Endothelial cell of umbilical vein (primary cell): ENCODE measurements at regions not wholly inside any gene's neighbourhood (a gene's known extent, or its start where the extent isn't known, plus 50 kb on each side); places are given as distances from the start of the nearest gene placed in this dataset.

Experiments used
- BruUV-seq: library from RNA; stranded (reverse); fragments of 400-500 nt; replicated peaks from 2 replicates; lab custom pipeline; 2021; lab: Mats Ljungman, UMichigan
- CTCF ChIA-PET: fragments of 300-600, 350-600 bp; sonication (Branson Sonifier 250); formaldehyde crosslinking; loops from one replicate; lab custom pipeline; 2021; ENCODE audit warnings: antibody characterized with exemption, inconsistent platforms; lab: Charles Lee
- POLR2A ChIA-PET: fragments of 300-600, 350-600 bp; sonication (Branson Sonifier 250); formaldehyde crosslinking; loops from one replicate; lab custom pipeline; 2021; ENCODE audit warnings: antibody characterized with exemption, inconsistent platforms; lab: Charles Lee
- DNase-seq: peaks from one replicate; pipeline ENCODE4 v3.0.0-alpha.2; 2011; ENCODE audit warnings: low read depth, low spot score
- FAIRE-seq: peaks from 2 replicates; lab custom pipeline; 2011; peaks lifted over from hg19 to GRCh38; lab: Jason Lieb, UNC
- H2AFZ ChIP-seq: 2 replicates; pipeline ENCODE4 v1.6.0; 2012; ENCODE audit warnings: low read depth, low read length, control low read depth, inconsistent platforms
- H3K27ac ChIP-seq: 2 replicates; pipeline ENCODE4 v1.5.1; 2011; ENCODE audit warnings: low read depth, mild to moderate bottlenecking, control low read depth, low read length, moderate library complexity; ENCODE audit not compliant: insufficient read depth
- H3K27me3 ChIP-seq, 2 experiments: 2 replicates each; pipeline versions ENCODE4 v1.6.0 to v1.6.1; 2011; ENCODE audit warnings: low read length in 2 of 2, mixed read lengths in 1 of 2; ENCODE audit not compliant: control insufficient read depth in 2 of 2, insufficient read depth in 2 of 2
- H3K36me3 ChIP-seq, 2 experiments: 2 replicates in 1 of 2; 3 replicates in 1 of 2; pipeline ENCODE4 v1.5.1; 2011; ENCODE audit warnings: low read length in 2 of 2, mild to moderate bottlenecking in 1 of 2, moderate library complexity in 1 of 2; ENCODE audit not compliant: control insufficient read depth in 2 of 2, insufficient read depth in 2 of 2; ENCODE audit errors: extremely low read depth in 1 of 2
- H3K4me1 ChIP-seq: 3 replicates; pipeline ENCODE4 v1.5.1; 2011; ENCODE audit warnings: mild to moderate bottlenecking, low read length; ENCODE audit not compliant: control insufficient read depth, insufficient read depth; ENCODE audit errors: extremely low read depth
- H3K4me2 ChIP-seq: 2 replicates; pipeline ENCODE4 v1.6.1; 2011; ENCODE audit warnings: low read length, control low read depth, mixed read lengths; ENCODE audit not compliant: insufficient read depth
- H3K4me3 ChIP-seq, 3 experiments: fragments of 200-600 bp in 1 of 3; sonication (generic), shearing (Covaris generic) in 1 of 3; replicated peaks in 1 of 3; 2 replicates each; pipeline ENCODE4 v1.5.1; 2011 to 2016; ENCODE audit warnings: control low read depth in 3 of 3, low read length in 3 of 3, mild to moderate bottlenecking in 2 of 3, inconsistent platforms in 1 of 3, low read depth in 1 of 3, moderate library complexity in 1 of 3; ENCODE audit not compliant: insufficient read depth in 1 of 3
- H3K79me2 ChIP-seq: 2 replicates; pipeline ENCODE4 v1.6.0; 2012; ENCODE audit warnings: low read length, inconsistent platforms; ENCODE audit not compliant: control insufficient read depth, insufficient read depth
- H3K9ac ChIP-seq: replicated peaks from 2 replicates; pipeline ENCODE3; 2011; ENCODE audit warnings: low read length, control low read depth; ENCODE audit not compliant: insufficient read depth; ENCODE audit errors: extremely low read depth
- H3K9me1 ChIP-seq: replicated peaks from 3 replicates; pipeline ENCODE4 v1.6.0; 2011; ENCODE audit warnings: mild to moderate bottlenecking, low read length; ENCODE audit not compliant: control insufficient read depth, insufficient read depth; ENCODE audit errors: extremely low read depth
- H3K9me3 ChIP-seq: replicated peaks from 2 replicates; pipeline ENCODE4 v1.5.1; 2012; ENCODE audit warnings: low read length, inconsistent platforms; ENCODE audit not compliant: control insufficient read depth, insufficient read depth
- H4K20me1 ChIP-seq: replicated peaks from 2 replicates; pipeline ENCODE3; 2011; ENCODE audit warnings: mild to moderate bottlenecking, low read length; ENCODE audit not compliant: control insufficient read depth, insufficient read depth; ENCODE audit errors: extremely low read depth
- FOS ChIP-seq: IDR thresholded peaks from 2 replicates; pipeline ENCODE4 v1.6.1; 2011; ENCODE audit warnings: mild to moderate bottlenecking, low read length, moderate library complexity, borderline replicate concordance; ENCODE audit not compliant: insufficient read depth
- GATA2 ChIP-seq: IDR thresholded peaks from 2 replicates; pipeline ENCODE4 v1.7.0; 2011; ENCODE audit warnings: low read depth, mild to moderate bottlenecking, moderate library complexity, mixed read lengths, low read length; ENCODE audit not compliant: insufficient read length, insufficient read depth
- JUN ChIP-seq: IDR thresholded peaks from 2 replicates; pipeline ENCODE4 v1.6.1; 2011; ENCODE audit warnings: borderline replicate concordance, low read depth; ENCODE audit not compliant: insufficient read length, insufficient read depth
- POLR2A ChIP-seq: IDR thresholded peaks from 2 replicates; pipeline ENCODE4 v1.6.1; 2012; ENCODE audit warnings: low read depth, mild to moderate bottlenecking, control low read depth, low read length
- POLR2AphosphoS5 ChIP-seq: IDR thresholded peaks from 2 replicates; pipeline ENCODE4 v1.6.1; 2012; ENCODE audit warnings: low read depth, mild to moderate bottlenecking, control low read depth, low read length, moderate library complexity; ENCODE audit not compliant: insufficient read depth
- dilution Hi-C: fragments of 300-500 bp; cut with MboI; formaldehyde crosslinking; loops from one replicate; pipeline ENCODE4 v1.15.0; 2019; ENCODE audit warnings: low sequenced_read_pairs; ENCODE audit not compliant: extremely low pct_ligation_motif_present
- intact Hi-C: fragments of 100-400 bp; cut with micrococcal nuclease; formaldehyde crosslinking; loops from one replicate; pipeline ENCODE4 v1.10.0; 2022
- TF ChIP-seq, protein P1 (sequence below): IDR thresholded peaks from 2 replicates; pipeline ENCODE4 v1.6.1; 2011; ENCODE audit not compliant: insufficient read depth, insufficient read length
- TF ChIP-seq, protein P2 (sequence below), 2 donors: IDR thresholded peaks; 1 replicate in 1 of 2; 2 replicates in 1 of 2; pipeline ENCODE4 v1.5.1; 2011; ENCODE audit warnings: low read length in 2 of 2, mild to moderate bottlenecking in 2 of 2, moderate library complexity in 2 of 2, control low read depth in 1 of 2, inconsistent platforms in 1 of 2, low read depth in 1 of 2; ENCODE audit not compliant: insufficient read depth in 1 of 2; ENCODE audit errors: extremely low read depth in 1 of 2

DNA sequence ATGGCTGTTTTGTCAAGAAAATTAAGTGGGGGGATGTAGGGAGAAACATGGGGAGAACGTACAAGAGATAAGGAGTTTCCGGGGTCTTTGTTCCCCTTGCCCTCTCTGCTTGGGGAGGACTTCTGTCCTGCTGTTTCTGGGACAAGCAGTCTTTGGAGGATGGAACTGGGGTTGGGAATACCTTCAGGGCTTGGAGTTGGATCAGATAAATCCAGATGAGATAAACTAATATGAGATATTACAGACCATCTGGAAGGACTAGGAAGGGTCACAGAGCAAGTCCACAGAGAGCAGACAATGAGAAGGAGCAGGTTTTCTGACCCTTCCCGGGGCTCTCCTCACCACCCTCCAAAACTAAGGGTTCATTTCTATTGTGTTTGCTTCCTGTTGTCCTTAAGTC is 237.5 kb downstream of the TSHZ3 start:
- no TSS peak for BruUV-seq
- H3K27me3 ChIP-seq: no peaks in the 10 kb centered on the region
- H3K4me3 ChIP-seq: no peak overlapping the region
- no peaks in the 10 kb centered on the region for H3K4me1 ChIP-seq
- no peak for DNase-seq
- no peak overlapping the region for H2AFZ ChIP-seq
- H3K9me3 ChIP-seq: peaks cover 2% of the 10 kb centered on the region
- no peaks in the 10 kb centered on the region for H3K9me1 ChIP-seq
- H3K27ac ChIP-seq: no peak overlapping the region
- ChIA-PET POLR2A (no interaction called here), CTCF (no interaction called here)
- H3K36me3 ChIP-seq: no peaks in the 10 kb centered on the region
- no peak for TF ChIP-seq JUN
- no peak for TF ChIP-seq GATA2
- TF ChIP-seq, protein P1, sequence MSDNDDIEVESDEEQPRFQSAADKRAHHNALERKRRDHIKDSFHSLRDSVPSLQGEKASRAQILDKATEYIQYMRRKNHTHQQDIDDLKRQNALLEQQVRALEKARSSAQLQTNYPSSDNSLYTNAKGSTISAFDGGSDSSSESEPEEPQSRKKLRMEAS: no peak
- TF ChIP-seq FOS: no peak
- no peak for TF ChIP-seq POLR2A
- TF ChIP-seq, protein P2, sequence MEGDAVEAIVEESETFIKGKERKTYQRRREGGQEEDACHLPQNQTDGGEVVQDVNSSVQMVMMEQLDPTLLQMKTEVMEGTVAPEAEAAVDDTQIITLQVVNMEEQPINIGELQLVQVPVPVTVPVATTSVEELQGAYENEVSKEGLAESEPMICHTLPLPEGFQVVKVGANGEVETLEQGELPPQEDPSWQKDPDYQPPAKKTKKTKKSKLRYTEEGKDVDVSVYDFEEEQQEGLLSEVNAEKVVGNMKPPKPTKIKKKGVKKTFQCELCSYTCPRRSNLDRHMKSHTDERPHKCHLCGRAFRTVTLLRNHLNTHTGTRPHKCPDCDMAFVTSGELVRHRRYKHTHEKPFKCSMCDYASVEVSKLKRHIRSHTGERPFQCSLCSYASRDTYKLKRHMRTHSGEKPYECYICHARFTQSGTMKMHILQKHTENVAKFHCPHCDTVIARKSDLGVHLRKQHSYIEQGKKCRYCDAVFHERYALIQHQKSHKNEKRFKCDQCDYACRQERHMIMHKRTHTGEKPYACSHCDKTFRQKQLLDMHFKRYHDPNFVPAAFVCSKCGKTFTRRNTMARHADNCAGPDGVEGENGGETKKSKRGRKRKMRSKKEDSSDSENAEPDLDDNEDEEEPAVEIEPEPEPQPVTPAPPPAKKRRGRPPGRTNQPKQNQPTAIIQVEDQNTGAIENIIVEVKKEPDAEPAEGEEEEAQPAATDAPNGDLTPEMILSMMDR (IDR thresholded peaks at IDR 0.05; ENCODE audit: extremely low read depth in 1 of 2, insufficient read depth in 1 of 2, low read depth in 1 of 2, low read length in 2 of 2): no peak
- no peaks in the 10 kb centered on the region for H3K79me2 ChIP-seq
- no peak overlapping the region for H3K4me2 ChIP-seq
- no peaks in the 10 kb centered on the region for H4K20me1 ChIP-seq
- intact Hi-C loops (no loop called here), dilution Hi-C loops (no loop called here)
- H3K9ac ChIP-seq: no peak overlapping the region
- FAIRE-seq: no peak

DNA sequence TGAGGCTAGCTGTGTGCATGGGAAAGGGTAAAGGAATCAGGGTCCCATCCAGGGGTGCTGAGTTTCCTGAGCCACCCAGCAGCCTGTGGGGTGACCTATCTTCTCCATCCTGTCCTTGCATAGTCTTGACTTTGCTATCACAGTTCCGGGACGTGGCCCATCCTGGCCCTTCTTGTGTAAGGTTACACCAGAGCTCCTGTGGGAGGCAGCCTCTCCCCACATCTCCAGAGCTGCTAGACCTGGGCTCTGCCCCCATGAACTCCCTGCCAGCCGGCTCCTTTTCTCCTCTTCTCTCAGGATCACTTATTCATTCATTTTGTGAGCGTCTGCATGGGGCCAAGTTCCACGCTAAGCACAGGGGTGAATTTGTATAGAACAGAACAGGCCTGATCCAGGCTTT is 238.9 kb downstream of the TSHZ3 start:
- no peak for DNase-seq
- intact Hi-C loops (no loop called here), dilution Hi-C loops (no loop called here)
- Histone ChIP-seq H3K27me3 (no peaks in the 10 kb centered on the region), H4K20me1 (no peaks in the 10 kb centered on the region), H3K9ac (no peak overlapping the region), H3K4me1 (no peaks in the 10 kb centered on the region), H3K79me2 (no peaks in the 10 kb centered on the region), H3K4me2 (no peak overlapping the region), H3K9me1 (no peaks in the 10 kb centered on the region), H3K9me3 (peaks cover 2% of the 10 kb centered on the region), H3K36me3 (no peaks in the 10 kb centered on the region), H3K27ac (no peak overlapping the region), H3K4me3 (no peak overlapping the region), H2AFZ (no peak overlapping the region)
- BruUV-seq: no TSS peak
- FAIRE-seq: no peak
- CTCF ChIA-PET: no interaction called here
- POLR2A ChIA-PET: no interaction called here
- TF ChIP-seq POLR2AphosphoS5 (no peak), FOS (no peak)
